HG03439 (cell line): ENCODE measurements at regions not wholly inside any gene's neighbourhood (a gene's known extent, or its start where the extent isn't known, plus 50 kb on each side); places are given as distances from the start of the nearest gene placed in this dataset.
"Not testable (repeated sequence)": the region's sequence is repeated elsewhere in the genome, so short reads cannot be mapped to it uniquely, and the experiment has no call there.

Source experiments
- ATAC-seq: cut with Tn5 transposase; IDR thresholded peaks from one replicate; pipeline ENCODE4 v1.9.1; 2021; ENCODE audit warnings: mild to moderate bottlenecking, moderate library complexity; ENCODE audit not compliant: unreplicated experiment

GRCh38 chr13:74747186-74747955, 613.2 kb upstream of the KLF12 start:
- no peak for ATAC-seq

- ATAC-seq, result no peak
Observed at GRCh38 chr13:74743992-74744391, 609.8 kb upstream of the KLF12 start.

GRCh38 chr13:74741732-74742131, 607.5 kb upstream of the KLF12 start:
- no peak for ATAC-seq

- no peak for ATAC-seq
Observed at GRCh38 chr13:74732736-74733385, 598.7 kb upstream of the KLF12 start.

GRCh38 chr13:74731731-74732130, 597.5 kb upstream of the KLF12 start:
- no peak for ATAC-seq

- ATAC-seq, result no peak
Observed at GRCh38 chr13:74730556-74731331, 596.5 kb upstream of the KLF12 start.

- ATAC-seq, result no peak
Observed at GRCh38 chr13:74726206-74726605, 592.0 kb upstream of the KLF12 start.

GRCh38 chr13:74718232-74718842, 584.1 kb upstream of the KLF12 start:
- not testable (repeated sequence) for ATAC-seq

GRCh38 chr13:74715718-74716117, 581.5 kb upstream of the KLF12 start:
- ATAC-seq, result no peak

GRCh38 chr13:74710006-74710405, 575.8 kb upstream of the KLF12 start:
- ATAC-seq, result no peak

GRCh38 chr13:74709226-74709625, 575.0 kb upstream of the KLF12 start:
- ATAC-seq, result no peak

GRCh38 chr13:74708629-74709028, 574.4 kb upstream of the KLF12 start:
- no peak for ATAC-seq

GRCh38 chr13:74707291-74707690, 573.1 kb upstream of the KLF12 start:
- no peak for ATAC-seq

GRCh38 chr13:74706801-74707200, 572.6 kb upstream of the KLF12 start:
- no peak for ATAC-seq

GRCh38 chr13:74705438-74705837, 571.2 kb upstream of the KLF12 start:
- ATAC-seq, result no peak

GRCh38 chr13:74703855-74704387, 569.7 kb upstream of the KLF12 start:
- ATAC-seq, result no peak

- ATAC-seq, result no peak
Observed at GRCh38 chr13:74696148-74696922, 562.1 kb upstream of the KLF12 start.

- no peak for ATAC-seq
Observed at GRCh38 chr13:74695021-74695800, 561.0 kb upstream of the KLF12 start.

- no peak for ATAC-seq
Observed at GRCh38 chr13:74687442-74688182, 553.4 kb upstream of the KLF12 start.
